Inferior parietal cortex (tissue), 1 donor: ENCODE measurements at regions not wholly inside any gene's neighbourhood (a gene's known extent, or its start where the extent isn't known, plus 50 kb on each side); places are given as distances from the start of the nearest gene placed in this dataset.
A peak's percentile ranks its signal among the peaks of the same experiment; 100 is the strongest.

Experiments used
- DNase-seq: peaks from one replicate; pipeline ENCODE4 v3.0.0-alpha.2; 2016; ENCODE audit errors: extremely low spot score

DNA sequence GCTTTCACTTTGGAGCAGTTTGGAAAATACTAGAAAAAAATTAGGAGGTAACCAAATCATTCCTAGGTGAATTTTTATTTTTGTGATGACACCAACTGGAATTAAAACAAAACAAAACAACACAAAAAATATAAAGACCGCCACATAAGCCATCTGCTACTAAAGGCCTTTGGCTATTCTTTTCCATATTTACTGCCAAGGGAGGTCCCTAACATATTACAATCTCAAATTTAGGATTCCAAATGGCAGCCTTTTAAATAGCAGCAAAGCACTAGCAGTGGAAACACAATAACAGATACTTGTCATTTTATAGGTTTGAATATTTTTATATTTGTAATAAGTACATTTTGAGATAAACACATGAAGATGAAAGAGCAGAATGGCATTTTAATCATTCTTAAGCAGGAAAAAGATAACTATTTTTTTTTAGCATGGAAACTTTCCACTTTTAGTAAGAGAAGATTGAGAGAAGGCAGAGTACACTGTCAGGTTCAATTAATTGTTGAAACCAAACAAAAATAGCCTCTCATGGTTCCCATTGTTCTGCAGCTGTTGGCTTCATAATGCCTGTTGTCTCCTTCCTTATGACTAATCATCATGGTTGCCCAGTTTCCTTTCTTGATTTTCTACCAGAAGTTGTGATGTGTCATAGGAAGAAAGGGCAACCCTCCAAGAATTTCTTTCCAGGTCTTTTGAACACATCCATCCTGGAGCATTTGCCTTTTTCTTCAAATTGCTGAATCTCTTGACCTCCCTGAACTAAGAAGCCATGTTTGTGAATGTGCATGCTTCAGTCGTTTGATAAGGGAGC lies 219.0 kb upstream of the EMCN start:
- peak; percentile 68 for DNase-seq

DNA sequence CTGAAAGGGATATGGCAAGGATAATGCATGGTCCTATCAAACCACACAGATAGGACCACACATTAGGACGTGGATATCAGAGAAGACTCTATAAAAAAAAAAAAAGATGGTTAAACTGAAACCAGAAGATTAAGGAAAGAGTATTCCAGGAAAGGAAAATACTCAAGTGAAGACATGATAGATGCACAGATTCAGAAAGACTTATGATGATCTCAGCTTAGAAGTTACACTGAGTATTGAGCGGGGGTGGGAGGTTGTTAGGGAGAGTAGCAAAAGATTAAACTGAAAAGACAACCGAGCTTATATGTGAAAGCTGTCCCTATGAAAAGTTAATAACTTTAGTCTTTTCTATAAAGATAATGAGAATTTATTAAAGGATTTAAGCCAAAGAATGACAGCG lies 211.0 kb upstream of the EMCN start:
- no peak for DNase-seq

DNA sequence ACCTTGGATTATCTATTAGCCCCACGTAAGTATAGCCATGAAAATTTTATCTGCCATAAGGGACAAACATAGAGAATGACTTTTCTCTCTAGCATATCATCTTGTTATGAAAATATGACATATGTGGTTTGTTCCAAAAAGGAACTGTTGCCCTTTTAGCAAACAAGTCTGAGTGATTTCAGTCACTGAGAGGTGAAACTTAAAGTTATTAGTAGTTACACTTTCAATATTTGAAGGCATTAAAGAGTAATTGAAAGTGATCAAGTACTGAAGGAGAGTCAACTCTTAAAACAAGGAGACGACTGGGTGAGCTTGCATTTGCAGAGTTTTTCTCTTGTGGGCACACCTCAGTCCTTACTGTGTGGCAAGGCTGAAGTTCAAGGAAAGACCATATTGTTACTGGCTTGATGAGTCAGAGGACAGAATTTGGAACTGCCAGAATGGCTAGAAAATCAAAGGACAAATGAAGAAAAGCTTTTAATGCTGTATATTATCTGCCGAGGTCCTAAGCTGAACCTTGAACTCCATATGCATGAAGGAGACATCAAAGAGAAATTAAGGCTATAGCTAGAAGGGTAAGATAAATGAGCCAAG lies 205.1 kb upstream of the EMCN start:
- no peak for DNase-seq

DNA sequence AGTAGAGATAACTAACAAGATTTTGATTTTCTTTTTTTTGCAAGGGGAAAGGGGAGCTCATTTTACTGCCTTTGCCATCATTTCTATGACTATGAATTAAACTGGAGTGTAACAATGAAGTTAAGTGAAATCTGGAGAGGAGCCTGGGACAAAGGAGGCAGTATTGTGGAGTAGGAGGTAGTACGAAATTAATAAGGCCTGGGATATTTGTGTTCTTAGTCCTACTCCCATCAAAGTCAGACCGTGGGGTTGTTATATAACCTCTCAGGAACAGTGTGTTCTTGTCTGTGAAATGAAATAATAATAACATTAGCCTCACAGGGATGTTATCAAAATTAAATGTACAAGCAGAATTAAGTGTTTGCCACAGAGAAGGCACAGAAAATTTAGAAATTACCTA lies 204.3 kb upstream of the EMCN start:
- no peak for DNase-seq

DNA sequence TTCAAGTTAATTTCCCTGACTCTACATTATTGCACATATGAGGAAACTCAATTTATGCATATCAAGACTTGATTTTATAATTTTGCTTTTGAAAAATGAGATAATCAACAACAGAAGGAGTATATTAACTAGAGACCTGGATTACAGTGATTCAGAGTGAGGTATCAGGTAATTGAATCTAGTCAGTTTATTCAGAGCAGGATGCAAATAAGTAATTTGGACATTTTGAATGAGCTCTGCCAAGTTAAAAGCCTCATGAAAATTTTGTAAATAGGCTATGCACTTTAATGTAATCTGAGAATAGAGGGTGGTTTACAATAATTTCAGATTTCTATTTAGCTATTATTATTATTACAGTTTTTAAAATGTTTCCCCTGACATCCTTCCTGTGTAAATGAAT lies 203.7 kb upstream of the EMCN start:
- DNase-seq, result no peak

DNA sequence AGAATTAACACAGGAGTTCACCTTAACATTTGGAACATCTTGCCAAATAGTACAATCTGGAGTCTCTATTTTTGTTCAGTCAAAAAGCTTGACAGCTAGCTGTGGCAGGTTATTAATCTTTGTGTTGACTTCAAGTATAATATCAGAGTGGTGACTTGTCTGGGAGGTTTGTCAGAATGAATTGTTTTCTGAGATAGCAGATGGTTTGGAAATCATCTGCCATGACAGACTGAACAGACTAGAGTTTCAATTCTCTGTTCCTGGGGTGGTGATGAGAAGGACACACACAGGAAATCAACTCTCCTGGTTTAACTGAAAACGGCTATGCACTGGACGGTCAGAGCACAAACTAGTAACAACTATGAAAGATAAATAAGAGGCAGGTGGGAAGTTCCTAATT lies 203.3 kb upstream of the EMCN start:
- DNase-seq, result no peak

DNA sequence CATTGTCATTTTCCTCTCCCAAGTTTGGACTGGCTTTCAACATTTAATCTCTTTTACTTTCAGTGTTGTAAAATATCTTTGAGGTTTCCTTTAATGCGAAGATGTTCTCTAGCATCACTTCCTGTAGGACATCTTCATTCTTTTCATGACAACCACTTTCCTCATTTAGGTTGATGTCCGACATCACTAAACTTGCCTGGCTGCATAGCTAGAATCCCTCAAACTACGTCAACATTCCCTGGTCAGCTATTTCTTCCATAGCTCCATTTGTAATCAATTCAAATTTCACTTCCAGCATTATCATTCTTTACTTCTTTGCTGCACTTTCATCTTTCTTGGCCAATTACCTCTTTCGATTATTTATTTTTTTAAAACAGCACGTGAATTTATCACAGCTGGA lies 198.6 kb upstream of the EMCN start:
- no peak for DNase-seq

DNA sequence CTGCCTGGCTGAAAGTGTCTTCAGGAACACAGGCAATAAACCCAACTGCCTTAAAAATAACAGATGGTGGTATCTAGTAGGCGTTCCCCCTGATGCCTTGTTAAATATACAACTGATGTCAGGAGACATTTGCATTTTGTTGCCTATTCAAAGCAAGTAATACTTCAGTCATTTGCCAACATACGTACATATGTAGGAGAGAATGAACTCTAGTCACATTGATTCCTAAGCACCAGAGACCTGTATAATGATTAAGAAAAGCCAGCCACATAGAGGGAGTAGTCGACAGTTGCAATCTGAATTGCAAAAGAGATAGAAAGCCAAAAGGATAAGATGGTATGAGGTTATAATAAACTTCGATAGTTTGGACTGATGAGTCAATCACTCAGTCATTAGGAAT lies 191.0 kb upstream of the EMCN start:
- no peak for DNase-seq

DNA sequence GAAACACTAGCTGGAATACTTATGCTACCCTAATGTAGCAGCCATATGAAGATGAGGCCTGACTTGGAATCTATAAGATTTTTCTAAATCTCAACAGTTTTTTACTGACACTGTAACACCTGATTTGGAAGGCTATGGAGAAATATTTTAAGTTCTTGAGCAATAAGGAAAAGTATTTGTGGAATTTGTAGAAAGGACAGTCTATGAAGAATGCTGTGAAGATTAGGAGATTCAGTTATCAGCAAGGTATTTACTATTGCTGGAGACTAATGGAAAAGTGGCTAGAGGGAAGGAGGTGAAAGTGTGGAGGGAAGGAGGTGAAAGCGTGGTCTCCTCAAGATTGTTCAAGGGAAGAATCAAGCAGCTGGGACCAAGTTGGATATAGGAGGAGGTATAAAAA lies 190.0 kb upstream of the EMCN start:
- DNase-seq, result no peak

DNA sequence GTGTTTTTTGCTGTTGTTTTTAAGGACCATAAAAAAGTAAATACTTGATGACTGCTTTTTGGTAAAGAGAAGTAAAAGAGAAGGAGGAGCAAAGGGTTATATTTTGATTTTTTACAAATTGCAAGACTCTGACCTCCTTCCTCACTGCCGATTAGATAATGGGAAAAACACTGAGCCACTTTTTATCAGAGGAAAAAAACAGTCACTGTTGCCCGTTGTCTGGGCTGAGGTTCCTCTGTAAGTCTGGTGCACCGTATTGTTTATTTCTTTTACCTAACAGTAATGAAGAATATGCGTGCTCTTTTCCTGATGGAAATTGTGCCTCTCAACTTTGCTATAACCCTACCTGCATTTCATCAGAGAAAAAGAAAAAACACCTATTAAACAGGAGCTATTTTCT lies 178.7 kb upstream of the EMCN start:
- no peak for DNase-seq

DNA sequence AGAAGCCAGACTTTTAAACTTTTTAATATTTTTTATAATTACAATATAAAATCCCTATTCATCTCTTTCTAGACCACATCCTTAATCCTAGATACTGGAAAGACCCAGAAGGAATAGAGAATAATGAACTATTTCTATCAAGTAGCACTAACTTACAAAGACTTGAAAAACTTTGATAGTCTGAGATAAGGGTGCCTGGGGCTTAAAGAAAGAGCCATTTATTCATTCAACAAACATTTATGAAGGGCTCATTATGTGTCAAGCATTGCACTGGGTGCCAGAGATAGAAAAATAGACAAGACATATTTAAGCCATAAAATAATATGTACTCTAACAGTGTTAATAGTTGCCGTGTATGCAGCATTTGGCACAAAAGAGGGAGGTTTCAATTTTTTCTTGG lies 178.0 kb upstream of the EMCN start:
- no peak for DNase-seq

DNA sequence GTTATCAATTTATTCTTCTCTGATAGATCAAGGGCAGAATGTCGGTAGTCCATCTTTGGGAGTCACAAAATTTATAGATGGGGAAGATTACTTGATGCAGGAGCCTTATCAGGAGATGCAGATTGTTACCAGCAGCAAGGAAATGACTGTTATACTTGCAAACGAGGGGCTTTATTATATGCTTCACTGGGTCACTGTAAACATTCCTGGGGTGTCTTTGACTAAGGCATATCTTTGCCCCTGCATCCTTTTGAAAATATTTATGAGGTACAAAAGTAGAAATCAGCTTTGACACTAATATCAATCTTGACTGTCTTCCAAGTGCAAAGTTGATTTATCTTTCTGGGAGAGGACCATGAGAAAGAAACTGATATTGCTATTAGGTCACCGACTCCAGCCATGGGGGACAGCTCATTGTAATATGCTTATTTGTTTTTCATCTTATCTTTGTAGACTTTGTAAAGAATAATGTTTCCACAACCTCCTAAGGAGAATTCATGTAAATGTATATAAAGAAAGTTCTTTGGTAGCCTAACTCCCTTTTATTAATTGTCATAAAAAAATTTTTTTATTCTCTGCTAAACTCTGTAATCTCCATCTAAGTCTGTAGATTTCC lies 177.3 kb upstream of the EMCN start:
- DNase-seq, result no peak

DNA sequence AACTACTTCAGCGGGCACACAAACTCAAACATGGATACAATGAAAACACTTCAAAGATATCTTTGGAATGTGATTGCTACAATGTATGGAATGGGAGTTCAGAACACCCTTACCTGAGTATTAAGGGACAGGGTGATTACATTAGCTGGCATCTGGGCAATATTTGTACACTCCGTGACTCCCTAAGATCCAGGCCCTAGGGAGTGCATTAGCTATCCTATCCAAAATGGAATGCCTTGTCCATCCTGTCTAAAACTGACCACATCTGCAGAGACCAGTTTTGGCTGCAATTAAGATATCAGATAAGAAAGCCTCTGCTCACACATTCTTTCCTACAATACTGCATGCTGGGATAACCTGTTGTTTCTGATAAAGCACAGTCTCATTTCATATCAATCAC lies 176.6 kb upstream of the EMCN start:
- no peak for DNase-seq

DNA sequence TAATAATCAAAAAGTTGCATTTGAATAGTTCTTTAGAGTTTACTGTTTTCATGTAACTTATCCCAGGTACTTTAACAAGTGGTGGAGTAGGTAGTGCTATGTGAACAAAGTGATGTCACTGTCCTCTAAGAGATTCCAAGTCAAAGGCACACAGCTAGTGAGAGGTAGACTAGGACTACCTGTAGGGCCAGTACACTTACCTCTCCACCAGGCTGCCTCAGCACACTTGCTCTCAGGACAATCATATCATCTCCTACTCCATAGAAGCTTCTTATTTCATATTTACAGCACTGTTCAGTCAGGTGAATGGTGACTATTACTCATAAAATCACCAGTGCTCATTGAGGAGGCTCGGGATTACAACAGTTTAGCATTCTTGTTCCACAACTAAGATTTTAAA lies 173.0 kb upstream of the EMCN start:
- DNase-seq, result no peak

DNA sequence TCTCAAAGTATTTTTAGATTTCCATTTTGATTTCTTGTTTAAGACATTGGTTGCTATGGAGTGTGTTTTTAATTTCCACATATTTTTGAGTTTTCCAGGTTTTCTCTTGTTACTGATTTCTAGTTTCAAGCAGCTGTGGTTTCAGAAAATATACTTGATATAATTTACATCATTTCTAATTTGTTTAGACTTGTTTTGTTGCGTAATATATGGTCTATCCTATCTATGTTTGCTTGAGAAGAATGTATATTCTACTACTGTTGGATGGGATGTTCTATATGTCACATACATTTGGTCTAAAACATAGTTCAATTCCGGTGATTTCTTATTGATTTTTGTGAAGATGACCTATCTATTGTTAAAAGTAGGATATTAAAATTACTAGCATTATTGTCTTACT lies 170.5 kb upstream of the EMCN start:
- DNase-seq, result no peak

DNA sequence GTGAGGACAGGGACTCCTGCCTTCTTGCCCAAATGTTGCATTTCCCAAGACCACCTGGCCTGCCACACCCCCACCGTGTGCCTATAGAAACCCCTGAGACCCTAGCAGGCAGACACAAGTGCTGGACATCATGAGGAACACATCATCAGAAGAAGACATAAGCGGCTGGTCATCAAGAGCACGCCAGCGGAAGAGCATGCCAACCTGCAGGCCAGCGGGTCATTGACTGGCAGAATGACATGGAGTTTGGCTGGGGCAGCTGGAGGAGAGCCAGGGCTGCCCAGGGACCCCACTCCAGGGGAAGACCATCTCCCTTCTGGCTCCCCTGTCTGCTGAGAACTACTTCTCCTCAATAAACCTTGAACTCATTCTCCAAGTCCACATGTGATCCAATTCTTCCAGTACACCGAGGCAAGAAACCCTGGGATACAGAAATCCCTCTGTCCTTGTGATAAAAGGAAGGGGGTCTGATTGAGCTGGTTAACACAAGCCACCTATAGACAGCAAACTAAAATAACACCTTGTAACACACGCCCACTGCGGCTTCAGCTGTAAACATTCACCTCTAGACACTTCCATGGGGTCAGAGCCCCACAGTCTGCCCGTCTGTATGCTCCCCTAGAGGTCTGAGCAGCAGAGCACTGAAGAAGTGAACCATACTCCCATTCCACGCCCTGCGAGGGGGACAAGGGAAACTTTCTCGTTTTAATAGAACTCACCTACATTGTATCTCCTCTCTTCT lies 164.8 kb upstream of the EMCN start:
- no peak for DNase-seq

DNA sequence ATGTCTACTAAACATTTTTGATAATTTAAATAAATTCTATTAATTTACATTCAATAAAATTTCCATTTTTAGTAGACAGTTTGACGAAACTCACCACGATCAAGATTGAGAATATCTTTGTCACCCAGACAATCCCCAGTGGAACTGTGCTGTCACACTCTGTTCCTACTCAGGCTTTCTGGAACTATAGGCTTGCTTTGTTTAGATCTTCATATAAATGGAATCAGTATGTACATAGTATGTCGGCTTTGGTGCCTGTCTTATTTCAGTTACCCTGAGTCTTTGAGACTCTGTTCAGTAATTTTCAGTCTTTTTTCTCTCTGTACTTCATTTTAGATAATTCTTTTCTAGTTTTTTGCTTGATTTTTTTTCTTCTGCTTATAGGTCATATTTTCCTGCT lies 163.5 kb upstream of the EMCN start:
- DNase-seq, result no peak

DNA sequence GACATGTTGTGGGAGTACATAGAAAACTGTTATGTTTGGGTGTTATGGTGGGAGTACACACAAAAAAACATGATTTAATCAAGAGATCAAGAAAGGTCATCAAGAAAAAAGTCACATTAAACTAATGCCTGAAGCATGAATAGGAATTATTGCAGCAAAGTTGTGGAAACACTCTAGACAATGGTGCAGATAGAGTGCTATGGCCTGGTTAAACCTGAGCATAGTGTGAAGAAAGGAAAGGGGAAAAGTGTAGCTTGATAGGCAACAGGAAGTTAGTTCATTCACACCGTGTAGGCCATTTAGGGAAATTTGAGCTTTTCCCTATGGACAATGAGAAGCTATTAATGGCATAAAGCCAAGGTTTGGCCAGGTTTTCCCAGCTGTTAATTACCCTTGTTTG lies 162.1 kb upstream of the EMCN start:
- no peak for DNase-seq

DNA sequence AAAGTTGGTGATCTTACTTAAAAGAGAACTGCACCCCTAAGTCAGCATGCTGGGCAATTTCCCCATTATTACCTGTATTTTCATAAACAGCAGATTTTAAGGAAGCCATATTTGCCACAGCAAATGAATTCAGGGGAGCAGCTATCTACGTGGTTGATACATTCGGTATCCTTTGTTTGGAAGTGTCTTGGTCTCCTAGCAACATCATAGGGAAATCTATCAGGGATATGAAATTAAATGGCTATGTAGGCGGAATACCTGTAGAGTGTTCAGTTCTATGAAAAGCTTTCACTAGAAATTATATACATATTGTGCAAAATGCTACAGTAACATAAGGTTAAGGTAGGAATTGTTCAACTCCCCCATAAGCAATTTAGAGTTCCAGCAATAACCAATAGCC lies 157.2 kb upstream of the EMCN start:
- no peak for DNase-seq

DNA sequence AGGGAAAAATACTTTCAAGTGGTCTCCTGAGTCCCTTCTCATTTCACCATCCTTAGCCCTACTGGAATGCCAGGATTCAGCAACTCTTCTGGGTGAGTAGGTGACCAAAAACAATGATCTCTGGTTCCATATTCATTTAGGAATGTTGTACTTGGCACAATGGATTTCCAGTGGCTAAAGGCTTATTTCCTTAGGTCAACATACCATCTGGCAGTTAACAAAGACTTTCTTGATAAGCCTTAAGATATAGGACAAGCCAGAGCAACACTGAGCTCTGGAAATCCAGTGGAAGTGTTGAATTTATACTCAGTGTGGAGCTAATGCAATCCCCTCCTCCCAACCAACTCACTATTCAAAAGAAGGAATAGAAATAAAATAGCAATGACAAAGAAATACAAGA lies 139.4 kb upstream of the EMCN start:
- no peak for DNase-seq

DNA sequence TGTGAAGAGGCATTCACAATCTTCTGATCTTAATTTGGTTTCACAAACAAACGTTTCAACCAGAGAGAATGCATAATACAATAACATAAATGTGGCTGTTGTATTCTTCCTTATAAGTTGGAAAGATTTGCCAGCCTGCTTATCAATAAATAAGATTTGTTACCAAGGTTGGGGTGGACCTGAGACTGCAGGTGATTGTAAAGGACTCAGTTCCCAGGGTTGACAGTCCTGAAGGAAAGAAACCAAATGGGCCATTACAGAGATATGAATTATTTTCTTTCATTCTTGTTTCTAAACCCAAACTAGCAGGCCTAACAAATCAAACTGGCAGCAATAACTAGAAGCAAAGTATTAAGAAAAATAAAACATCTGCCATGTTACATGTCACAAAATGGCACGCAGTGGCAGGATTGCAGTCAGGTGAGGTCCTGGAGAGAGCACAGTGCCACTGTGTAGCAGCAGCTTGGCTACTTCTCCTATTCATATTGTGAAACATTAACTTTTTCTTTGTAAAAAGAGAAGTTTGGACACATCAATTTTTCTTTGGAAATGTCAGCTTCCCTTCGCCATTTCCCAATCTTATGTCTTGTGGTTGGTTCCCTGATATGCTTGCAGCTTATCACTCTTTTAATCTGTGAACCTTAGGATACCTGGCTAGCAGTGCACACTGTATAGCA lies 133.8 kb upstream of the EMCN start:
- no peak for DNase-seq

DNA sequence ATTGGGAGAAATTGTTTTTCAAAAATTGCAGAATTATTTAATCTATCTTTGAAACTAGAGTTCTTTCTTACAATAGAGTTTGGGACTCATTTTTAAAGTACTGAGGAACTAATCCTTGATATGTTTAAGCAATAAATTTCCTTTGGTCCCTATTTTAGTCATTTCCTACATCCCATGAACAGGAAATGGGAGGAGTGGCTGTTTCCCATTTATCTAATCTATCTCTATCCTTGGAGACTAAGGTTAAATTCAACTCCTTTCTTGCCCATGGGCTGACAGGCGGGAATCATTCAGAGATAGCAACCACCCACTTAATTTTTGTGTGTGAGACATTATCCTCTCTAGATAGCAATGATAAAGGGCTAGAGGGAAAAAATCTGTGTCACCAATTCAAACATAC lies 131.6 kb upstream of the EMCN start:
- no peak for DNase-seq
